ENCODE measurements at regions not wholly inside any gene's neighbourhood (a gene's known extent, or its start where the extent isn't known, plus 50 kb on each side); places are given as distances from the start of the nearest gene placed in this dataset.
A peak's percentile ranks its signal among the peaks of the same experiment; 100 is the strongest.
"Not testable (repeated sequence)": the region's sequence is repeated elsewhere in the genome, so short reads cannot be mapped to it uniquely, and the experiment has no call there.

- DNase-seq, result no peak
Observed at GRCh38 chr13:94902722-94903407, 190.5 kb upstream of the SOX21 start.

GRCh38 chr13:94901070-94901469 lies 188.7 kb upstream of the SOX21 start:
- DNase-seq, result no peak

GRCh38 chr13:94896719-94897317 lies 184.5 kb upstream of the SOX21 start:
- DNase-seq, result no peak

- no peak for DNase-seq
Observed at GRCh38 chr13:94896238-94896637, 183.9 kb upstream of the SOX21 start.

GRCh38 chr13:94886191-94886590 lies 173.8 kb upstream of the SOX21 start:
- peak; percentile 93 for DNase-seq

- no peak for DNase-seq
Observed at GRCh38 chr13:94880463-94880862, 168.1 kb upstream of the SOX21 start.

- DNase-seq, result no peak
Observed at GRCh38 chr13:94878602-94879165, 166.3 kb upstream of the SOX21 start.

GRCh38 chr13:94864474-94864873 lies 152.1 kb upstream of the SOX21 start:
- no peak for DNase-seq

- peak; percentile 25 for DNase-seq
Observed at GRCh38 chr13:94860981-94861407, 148.6 kb upstream of the SOX21 start.

GRCh38 chr13:94859811-94860210 lies 147.5 kb upstream of the SOX21 start:
- no peak for DNase-seq

GRCh38 chr13:94859278-94859691 lies 146.9 kb upstream of the SOX21 start:
- no peak for DNase-seq

GRCh38 chr13:94858856-94859255 lies 146.5 kb upstream of the SOX21 start:
- DNase-seq, result no peak

- DNase-seq, result no peak
Observed at GRCh38 chr13:94854688-94855087, 142.3 kb upstream of the SOX21 start.

GRCh38 chr13:94851576-94851975 lies 139.2 kb upstream of the SOX21 start:
- no peak for DNase-seq

GRCh38 chr13:94849254-94849653 lies 136.9 kb upstream of the SOX21 start:
- no peak for DNase-seq

- no peak for DNase-seq
Observed at GRCh38 chr13:94842901-94843300, 130.6 kb upstream of the SOX21 start.

- not testable (repeated sequence) for DNase-seq
Observed at GRCh38 chr13:94837056-94837455, 124.7 kb upstream of the SOX21 start.

GRCh38 chr13:94829837-94830365 lies 117.6 kb upstream of the SOX21 start:
- DNase-seq, result no peak

GRCh38 chr13:94829185-94829836 lies 117.0 kb upstream of the SOX21 start:
- DNase-seq, result no peak

- DNase-seq, result no peak
Observed at GRCh38 chr13:94827566-94827965, 115.2 kb upstream of the SOX21 start.

GRCh38 chr13:94825507-94825906 lies 113.2 kb upstream of the SOX21 start:
- DNase-seq, result peak; percentile 21

GRCh38 chr13:94824601-94825000 lies 112.3 kb upstream of the SOX21 start:
- DNase-seq, result no peak

GRCh38 chr13:94822356-94822755 lies 110.0 kb upstream of the SOX21 start:
- DNase-seq, result no peak

GRCh38 chr13:94816256-94816655 lies 103.9 kb upstream of the SOX21 start:
- no peak for DNase-seq
